ENCODE measurements at regions not wholly inside any gene's neighbourhood (a gene's known extent, or its start where the extent isn't known, plus 50 kb on each side); places are given as distances from the start of the nearest gene placed in this dataset.
A peak's percentile ranks its signal among the peaks of the same experiment; 100 is the strongest.

- peak overlapping the region; percentile 12 for H3K27ac Mint-ChIP-seq
- H3K4me1 Mint-ChIP-seq, result peaks cover 10% of the 10 kb centered on the region
- peaks cover 4% of the 10 kb centered on the region for H3K9me3 Mint-ChIP-seq
- no peak for TF ChIP-seq CTCF (IDR thresholded peaks at IDR 0.05)
- H3K4me3 Mint-ChIP-seq, result no peak overlapping the region
- H3K36me3 Mint-ChIP-seq (ENCODE audit: low read depth), result no peaks in the 10 kb centered on the region
- no peak for DNase-seq
- no peaks in the 10 kb centered on the region for H3K27me3 Mint-ChIP-seq (ENCODE audit: low read depth, poor library complexity)
These were observed 735.4 kb upstream of the GRM7 start for GRCh38 chr3:6125520-6125919.

GRCh38 chr3:6132684-6133432 is 728.1 kb upstream of the GRM7 start:
- H3K4me1 Mint-ChIP-seq, result no peaks in the 10 kb centered on the region
- H3K27ac Mint-ChIP-seq, result no peak overlapping the region
- no peak for DNase-seq
- H3K36me3 Mint-ChIP-seq (ENCODE audit: low read depth), result no peaks in the 10 kb centered on the region
- no peak for TF ChIP-seq CTCF (IDR thresholded peaks at IDR 0.05)
- H3K27me3 Mint-ChIP-seq (ENCODE audit: low read depth, poor library complexity), result no peaks in the 10 kb centered on the region
- no peak overlapping the region for H3K4me3 Mint-ChIP-seq
- H3K9me3 Mint-ChIP-seq, result peaks cover 1% of the 10 kb centered on the region

- no peaks in the 10 kb centered on the region for H3K27me3 Mint-ChIP-seq (ENCODE audit: low read depth, poor library complexity)
- TF ChIP-seq CTCF (IDR thresholded peaks at IDR 0.05), result no peak
- H3K36me3 Mint-ChIP-seq (ENCODE audit: low read depth), result no peaks in the 10 kb centered on the region
- no peak overlapping the region for H3K4me3 Mint-ChIP-seq
- no peak for DNase-seq
- no peaks in the 10 kb centered on the region for H3K4me1 Mint-ChIP-seq
- H3K9me3 Mint-ChIP-seq, result no peaks in the 10 kb centered on the region
- no peak overlapping the region for H3K27ac Mint-ChIP-seq
These were observed 718.2 kb upstream of the GRM7 start for GRCh38 chr3:6142707-6143106.

- no peaks in the 10 kb centered on the region for H3K4me1 Mint-ChIP-seq
- no peaks in the 10 kb centered on the region for H3K36me3 Mint-ChIP-seq (ENCODE audit: low read depth)
- H3K27me3 Mint-ChIP-seq (ENCODE audit: low read depth, poor library complexity), result no peaks in the 10 kb centered on the region
- no peak for TF ChIP-seq CTCF (IDR thresholded peaks at IDR 0.05)
- H3K27ac Mint-ChIP-seq, result no peak overlapping the region
- no peak for DNase-seq
- no peaks in the 10 kb centered on the region for H3K9me3 Mint-ChIP-seq
- no peak overlapping the region for H3K4me3 Mint-ChIP-seq
These were observed 713.0 kb upstream of the GRM7 start for GRCh38 chr3:6147883-6148282.

GRCh38 chr3:6155650-6156338 is 705.1 kb upstream of the GRM7 start:
- no peak for TF ChIP-seq CTCF (IDR thresholded peaks at IDR 0.05)
- H3K27ac Mint-ChIP-seq, result no peak overlapping the region
- H3K9me3 Mint-ChIP-seq, result no peaks in the 10 kb centered on the region
- H3K27me3 Mint-ChIP-seq (ENCODE audit: low read depth, poor library complexity), result no peaks in the 10 kb centered on the region
- DNase-seq, result no peak
- no peak overlapping the region for H3K4me3 Mint-ChIP-seq
- H3K36me3 Mint-ChIP-seq (ENCODE audit: low read depth), result no peaks in the 10 kb centered on the region
- no peaks in the 10 kb centered on the region for H3K4me1 Mint-ChIP-seq

GRCh38 chr3:6165951-6166350 is 695.0 kb upstream of the GRM7 start:
- Mint-ChIP-seq H3K27ac (no peak overlapping the region), H3K4me1 (no peaks in the 10 kb centered on the region)
- DNase-seq, result no peak

More at GRCh38 chr3:6165951-6166350, 695.0 kb upstream of the GRM7 start:
- TF ChIP-seq CTCF (IDR thresholded peaks at IDR 0.05), result no peak
- Mint-ChIP-seq H3K27me3 (ENCODE audit: low read depth, poor library complexity) (no peaks in the 10 kb centered on the region), H3K9me3 (no peaks in the 10 kb centered on the region), H3K36me3 (ENCODE audit: low read depth) (no peaks in the 10 kb centered on the region), H3K4me3 (no peak overlapping the region)

All from nephron progenitor cell (in vitro differentiated cells).